ENCODE measurements at regions not wholly inside any gene's neighbourhood (a gene's known extent, or its start where the extent isn't known, plus 50 kb on each side); places are given as distances from the start of the nearest gene placed in this dataset.

GRCh38 chrX:113059714-113060113 lies 219.1 kb upstream of the AMOT start:
- no peak for DNase-seq (ENCODE audit: low read depth in 2 of 2)

DNA sequence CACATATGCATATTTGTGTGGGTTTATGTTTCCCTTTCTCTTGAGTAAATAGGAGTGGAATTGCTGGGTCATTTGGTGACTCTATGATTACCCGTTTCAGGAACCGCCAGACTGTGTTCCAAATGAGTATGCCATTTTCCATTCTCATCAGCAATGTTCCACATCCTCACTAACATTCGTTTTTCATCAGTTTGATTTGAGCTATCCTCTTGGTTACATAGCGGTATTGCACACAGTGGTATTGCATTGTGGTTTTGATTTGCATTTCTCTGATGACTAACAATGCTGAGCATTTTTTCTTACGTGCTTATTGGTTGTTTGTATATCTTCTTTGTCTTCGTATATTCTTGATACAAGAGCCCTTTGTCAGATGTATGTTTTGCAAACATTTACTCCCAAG lies 218.0 kb upstream of the AMOT start:
- DNase-seq (ENCODE audit: low read depth in 2 of 2): no peak

GRCh38 chrX:113048896-113049295 lies 208.3 kb upstream of the AMOT start:
- DNase-seq (ENCODE audit: low read depth in 2 of 2): no peak

DNA sequence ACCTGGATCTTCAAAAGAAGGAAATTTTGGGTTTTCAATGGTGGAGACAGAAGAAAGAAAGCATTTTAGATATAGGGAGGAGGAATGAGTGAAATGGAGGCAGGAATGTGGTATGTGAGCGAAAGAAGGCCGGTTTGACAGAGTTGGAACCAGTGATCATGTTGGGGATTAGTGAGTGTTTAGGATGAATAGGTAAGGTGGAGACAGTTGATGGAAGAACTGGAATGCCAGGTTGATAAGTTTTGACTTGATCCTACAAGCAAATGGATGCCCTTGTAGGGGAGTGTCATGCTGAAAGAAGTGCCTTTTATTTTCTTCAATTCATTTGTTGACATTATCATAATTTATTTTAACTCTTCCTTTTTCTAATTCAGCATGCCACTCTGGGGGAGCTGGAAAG lies 207.8 kb upstream of the AMOT start:
- no peak for DNase-seq (ENCODE audit: low read depth in 2 of 2)

DNA sequence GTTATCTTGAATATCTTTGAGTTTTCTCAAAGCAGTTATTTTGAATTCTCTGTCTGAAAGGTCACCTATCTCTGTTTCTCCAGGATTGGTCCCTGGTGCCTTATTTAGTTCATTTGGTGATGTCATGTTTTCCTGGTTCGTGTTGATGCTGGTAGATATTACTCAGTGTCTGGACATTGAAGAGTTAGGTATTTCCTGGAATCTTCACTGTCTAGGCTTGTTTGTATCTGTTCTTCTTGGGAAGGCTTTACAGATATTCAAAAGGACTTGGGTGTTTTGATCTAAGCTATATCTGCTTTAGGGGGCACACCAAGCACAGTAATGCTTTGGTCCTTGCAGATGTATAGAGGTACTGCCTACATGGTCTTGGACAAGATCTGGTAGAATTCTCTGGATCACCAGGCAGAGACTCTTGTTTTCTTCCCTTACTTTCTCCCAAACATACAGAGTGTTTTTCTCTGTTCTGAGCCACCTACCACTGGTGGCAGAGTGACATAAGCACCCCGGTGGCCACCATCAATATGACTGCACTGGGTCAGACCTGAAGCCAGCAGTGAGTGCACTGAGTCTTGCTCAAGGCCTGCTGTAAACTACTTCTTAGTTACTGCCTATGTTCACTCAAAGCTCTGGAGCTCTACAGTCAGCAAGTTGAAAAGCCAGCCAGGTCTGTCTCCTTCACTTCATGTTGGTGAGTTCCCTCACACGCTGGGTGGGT lies 193.5 kb upstream of the AMOT start:
- no peak for DNase-seq (ENCODE audit: low read depth in 2 of 2)

- DNase-seq (ENCODE audit: low read depth in 2 of 2): no peak
Measured at GRCh38 chrX:113019958-113020357, 179.3 kb upstream of the AMOT start.

DNA sequence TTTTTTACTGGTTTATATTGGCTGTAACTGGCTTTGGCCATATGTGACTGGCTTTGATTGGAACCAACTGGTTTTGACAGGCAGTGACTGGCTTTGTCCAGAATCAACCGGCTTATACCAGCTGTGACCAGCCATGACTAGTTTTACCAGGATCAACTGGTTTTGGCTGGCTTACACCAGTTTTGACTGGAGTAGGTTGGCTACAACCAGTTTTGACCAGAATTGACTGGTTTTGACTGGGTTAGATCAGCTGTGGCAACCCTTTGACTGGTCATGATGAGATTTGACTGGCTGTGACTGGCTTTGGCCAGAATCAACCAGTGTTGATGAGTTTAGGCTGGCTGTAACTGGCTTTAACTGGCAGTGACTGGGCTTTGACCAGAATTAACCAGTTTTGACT lies 169.2 kb upstream of the AMOT start:
- DNase-seq (ENCODE audit: low read depth in 2 of 2): no peak

- DNase-seq (ENCODE audit: low read depth in 2 of 2): no peak
Measured at GRCh38 chrX:113009029-113009428, 168.4 kb upstream of the AMOT start.

DNA sequence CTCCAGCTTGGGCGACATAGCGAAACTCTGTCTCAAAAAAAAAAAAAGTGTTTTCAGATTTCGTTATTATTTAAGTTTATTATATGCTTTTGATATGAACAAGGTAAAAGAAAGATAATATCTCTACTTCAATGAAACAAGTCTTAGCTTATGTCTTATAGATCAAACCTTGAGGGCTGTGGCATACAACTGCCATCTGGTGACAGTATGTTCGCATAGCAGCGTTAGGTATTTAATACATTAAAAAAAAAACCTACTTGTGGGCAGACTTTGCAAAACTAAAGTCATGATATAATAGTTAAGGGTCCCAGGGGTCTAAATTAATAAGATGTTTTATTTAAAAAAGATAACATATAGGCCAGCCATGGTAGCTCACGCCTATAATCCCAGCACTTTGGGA lies 161.2 kb upstream of the AMOT start:
- no peak for DNase-seq (ENCODE audit: low read depth in 2 of 2)

GRCh38 chrX:112997991-112998390 lies 157.4 kb upstream of the AMOT start:
- DNase-seq (ENCODE audit: low read depth in 2 of 2): no peak

- DNase-seq (ENCODE audit: low read depth in 2 of 2): no peak
Measured at GRCh38 chrX:112991801-112992200, 151.2 kb upstream of the AMOT start.

- DNase-seq (ENCODE audit: low read depth in 2 of 2): no peak
Measured at GRCh38 chrX:112979879-112980278, 139.2 kb upstream of the AMOT start.

DNA sequence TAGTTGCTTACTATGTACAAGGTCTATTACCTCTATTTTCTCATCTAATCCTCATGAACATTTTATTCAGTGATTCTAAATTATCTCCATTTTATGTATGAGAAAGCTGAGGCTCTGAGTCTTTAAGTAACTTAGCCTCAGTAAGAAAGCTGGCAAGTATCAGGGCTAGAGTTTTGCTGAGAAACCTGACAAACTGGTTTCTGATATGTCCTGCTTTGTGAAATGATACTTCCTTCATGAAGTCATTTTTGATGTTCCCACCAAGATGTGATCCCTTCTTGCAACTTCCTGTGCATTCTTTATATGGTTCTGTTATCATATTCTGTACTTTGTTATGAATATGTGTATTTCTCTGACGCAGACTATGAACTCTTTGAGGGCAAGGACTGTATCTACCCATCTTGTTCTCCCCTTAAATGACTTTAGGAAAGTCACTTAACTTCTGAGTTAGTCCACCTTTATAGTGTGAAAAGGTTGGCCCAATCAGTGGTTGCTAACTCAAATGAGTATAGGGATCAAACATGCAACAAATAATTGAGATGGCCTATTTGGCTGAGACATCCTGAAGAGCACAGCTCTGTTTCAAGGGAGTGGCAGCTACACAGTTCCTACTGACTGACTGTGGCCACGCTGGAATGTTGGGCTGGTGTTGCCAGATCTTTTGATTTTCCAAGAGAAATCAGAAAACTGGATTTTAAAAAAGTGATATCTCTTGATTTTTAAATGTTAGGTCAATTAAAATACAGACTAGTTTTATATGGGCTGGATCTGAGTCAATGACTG lies 127.9 kb upstream of the AMOT start:
- DNase-seq (ENCODE audit: low read depth in 2 of 2): no peak

DNA sequence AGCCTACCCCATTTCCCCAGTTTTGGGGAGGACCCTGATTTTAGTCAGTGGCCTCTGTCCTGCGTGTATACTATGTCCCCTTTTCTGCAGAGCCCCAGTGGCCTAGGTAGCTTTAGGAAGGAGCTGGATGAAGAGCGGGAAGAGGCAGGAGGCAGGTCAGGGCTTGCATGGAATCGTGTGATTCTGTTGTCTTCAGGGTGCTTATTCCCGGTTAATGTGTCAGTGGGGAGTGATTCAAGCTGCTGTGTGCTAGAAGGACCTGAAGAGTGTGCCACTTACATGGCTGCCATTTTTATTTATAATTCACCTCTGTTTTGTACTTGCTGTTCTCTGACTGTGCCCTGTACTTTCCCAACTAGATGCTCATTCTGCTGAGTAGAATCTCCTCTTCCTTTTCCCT lies 127.3 kb upstream of the AMOT start:
- no peak for DNase-seq (ENCODE audit: low read depth in 2 of 2)

DNA sequence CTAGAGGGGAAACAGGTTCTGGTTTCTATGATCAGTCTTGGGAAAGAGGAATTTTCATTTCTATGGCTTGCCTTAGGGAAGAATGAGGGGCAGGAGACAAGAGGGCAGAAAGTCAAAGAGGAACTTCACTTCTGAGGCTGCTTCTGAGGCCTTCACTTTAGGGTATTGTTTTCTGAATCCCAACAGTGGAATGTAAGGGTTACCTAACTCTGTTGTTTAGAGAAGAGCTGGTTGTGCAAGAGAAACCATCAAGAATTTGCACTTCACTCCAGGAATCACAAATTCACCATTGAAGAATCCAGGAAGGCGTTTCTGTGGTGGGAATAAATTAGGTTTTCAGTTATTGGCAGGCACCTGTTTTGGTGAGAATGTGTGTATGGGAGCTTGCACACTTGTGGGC lies 126.7 kb upstream of the AMOT start:
- DNase-seq (ENCODE audit: low read depth in 2 of 2): no peak

- DNase-seq (ENCODE audit: low read depth in 2 of 2): no peak
Measured at GRCh38 chrX:112961981-112962380, 121.3 kb upstream of the AMOT start.

DNA sequence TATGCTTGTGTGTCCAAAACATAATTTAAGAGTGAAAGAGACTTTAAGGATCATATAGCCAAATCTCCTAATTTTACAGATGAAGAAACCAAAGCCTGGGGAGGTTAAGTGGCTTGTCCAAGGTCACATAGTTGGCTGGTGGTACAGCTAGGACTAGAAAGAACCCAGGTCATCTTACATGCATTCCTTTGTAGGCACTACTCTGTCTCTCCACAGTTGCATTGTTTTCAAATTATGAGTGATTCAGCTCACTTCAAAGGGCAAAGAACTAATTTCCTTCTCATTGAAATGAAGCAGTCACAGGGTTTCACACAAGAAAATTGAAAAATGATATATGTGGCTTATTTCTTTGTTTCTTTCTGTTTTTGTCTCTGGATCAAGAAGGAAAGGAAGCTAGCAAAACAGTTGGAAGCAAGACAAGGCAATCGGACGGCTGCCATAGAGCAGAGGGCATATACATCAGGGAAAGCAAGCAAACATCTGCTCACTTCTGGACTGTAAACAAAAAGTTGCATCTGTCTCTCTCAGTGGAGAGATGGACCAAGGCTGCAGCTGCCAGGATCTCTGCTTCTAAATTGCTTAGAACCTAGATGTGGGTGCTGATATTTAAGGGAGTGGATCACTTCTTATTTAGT lies 107.5 kb upstream of the AMOT start:
- DNase-seq (ENCODE audit: low read depth in 2 of 2): no peak

- DNase-seq (ENCODE audit: low read depth in 2 of 2): no peak
Measured at GRCh38 chrX:112946227-112946626, 105.6 kb upstream of the AMOT start.

GRCh38 chrX:112945826-112946225 lies 105.2 kb upstream of the AMOT start:
- no peak for DNase-seq (ENCODE audit: low read depth in 2 of 2)

- DNase-seq (ENCODE audit: low read depth in 2 of 2): no peak
Measured at GRCh38 chrX:112941209-112941837, 100.7 kb upstream of the AMOT start.

DNA sequence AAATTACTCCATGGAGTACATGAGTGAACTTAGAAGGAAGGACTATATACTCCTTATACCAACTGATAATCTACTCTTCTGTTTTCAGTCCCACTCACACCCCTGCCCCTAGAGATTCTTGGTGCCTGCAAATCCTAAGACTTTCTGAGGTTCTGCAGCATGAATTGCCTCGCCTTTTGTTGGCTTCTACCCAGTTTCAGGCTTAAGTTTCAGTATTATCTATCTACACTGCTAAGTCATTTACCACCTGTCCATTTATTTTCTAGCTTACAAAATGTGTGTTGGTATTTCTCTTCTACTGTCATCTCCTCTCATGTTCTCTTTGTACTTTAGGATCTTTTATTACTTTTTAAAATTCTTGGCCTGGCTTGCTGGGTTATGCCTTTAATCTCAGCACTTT lies 94.4 kb upstream of the AMOT start:
- DNase-seq (ENCODE audit: low read depth in 2 of 2): no peak

- no peak for DNase-seq (ENCODE audit: low read depth in 2 of 2)
Measured at GRCh38 chrX:112931900-112932299, 91.3 kb upstream of the AMOT start.
